GM23338 (cell line): ENCODE measurements at regions not wholly inside any gene's neighbourhood (a gene's known extent, or its start where the extent isn't known, plus 50 kb on each side); places are given as distances from the start of the nearest gene placed in this dataset.

Experiments
- ATAC-seq: fragments of 200-7000 bp; cut with Tn5 transposase; 3 replicates; pipeline ENCODE4 v1.9.1; 2020
- DNase-seq: peaks from one replicate; pipeline ENCODE4 v3.0.0-alpha.2; 2015; ENCODE audit warnings: low spot score
- H2AFZ ChIP-seq: fragments of 200-600 bp; sonication (generic); 2 replicates; pipeline ENCODE4 v1.8.0; 2016; ENCODE audit warnings: antibody characterized with exemption, mild to moderate bottlenecking, moderate library complexity
- H3F3A ChIP-seq: fragments of 200-600 bp; sonication (generic); replicated peaks from 2 replicates; pipeline ENCODE4 v1.8.0; 2017; ENCODE audit warnings: antibody characterized with exemption, mixed run types, low read depth
- H3K27ac ChIP-seq: fragments of 200-600 bp; sonication (generic); 2 replicates; pipeline ENCODE4 v1.6.1; 2016; ENCODE audit warnings: low read depth
- H3K27me3 ChIP-seq: fragments of 200-600 bp; sonication (generic); 2 replicates; pipeline ENCODE4 v1.8.0; 2016; ENCODE audit warnings: mild to moderate bottlenecking, mixed run types, moderate library complexity; ENCODE audit not compliant: insufficient read depth
- H3K36me3 ChIP-seq: fragments of 200-600 bp; sonication (generic); 2 replicates; pipeline ENCODE4 v1.8.0; 2016; ENCODE audit warnings: mild to moderate bottlenecking; ENCODE audit not compliant: insufficient read depth
- H3K4me1 ChIP-seq: fragments of 200-600 bp; sonication (generic); 2 replicates; pipeline ENCODE4 v1.8.0; 2016; ENCODE audit warnings: mild to moderate bottlenecking, moderate library complexity; ENCODE audit not compliant: insufficient read depth
- H3K4me2 ChIP-seq: fragments of 200-600 bp; sonication (generic); 2 replicates; pipeline ENCODE4 v1.7.1; 2017; ENCODE audit warnings: mixed run types
- H3K4me3 ChIP-seq: fragments of 200-600 bp; sonication (generic); 2 replicates; pipeline ENCODE4 v1.6.1; 2016; ENCODE audit warnings: mixed run types
- H3K79me2 ChIP-seq: fragments of 200-600 bp; sonication (generic); replicated peaks from 2 replicates; pipeline ENCODE4 v1.8.0; 2017; ENCODE audit warnings: mild to moderate bottlenecking; ENCODE audit not compliant: insufficient read depth
- H3K9me2 ChIP-seq: fragments of 200-600 bp; sonication (generic); 2 replicates; pipeline ENCODE4 v1.8.0; 2017; ENCODE audit not compliant: insufficient read depth
- H4K20me1 ChIP-seq: fragments of 200-600 bp; sonication (generic); replicated peaks from 2 replicates; pipeline ENCODE4 v1.8.0; 2017; ENCODE audit warnings: mild to moderate bottlenecking; ENCODE audit not compliant: insufficient read depth
- H3K27ac Mint-ChIP-seq: 2 replicates; pipeline ENCODE4 v1.8.0; 2020; ENCODE audit warnings: inconsistent platforms, mild to moderate bottlenecking, moderate library complexity, mixed read lengths
- H3K27me3 Mint-ChIP-seq: 3 replicates; pipeline ENCODE4 v1.8.0; 2022; ENCODE audit warnings: low read depth, mild to moderate bottlenecking, moderate library complexity, mixed read lengths, inconsistent platforms; ENCODE audit not compliant: insufficient read depth, poor library complexity
- H3K36me3 Mint-ChIP-seq: 3 replicates; pipeline ENCODE4 v1.8.0; 2021; ENCODE audit warnings: low read depth, mild to moderate bottlenecking, inconsistent platforms, moderate library complexity, mixed read lengths
- H3K4me1 Mint-ChIP-seq: 3 replicates; pipeline ENCODE4 v1.8.0; 2020; ENCODE audit warnings: mild to moderate bottlenecking, inconsistent platforms, mixed read lengths
- H3K4me3 Mint-ChIP-seq: 3 replicates; pipeline ENCODE4 v1.8.0; 2021; ENCODE audit warnings: moderate library complexity, mild to moderate bottlenecking, inconsistent platforms, mixed read lengths
- H3K9me3 Mint-ChIP-seq: 3 replicates; pipeline ENCODE4 v1.8.0; 2020; ENCODE audit warnings: moderate library complexity, mild to moderate bottlenecking, inconsistent platforms, mixed read lengths
- ETS1 ChIP-seq: IDR thresholded peaks from 2 replicates; pipeline ENCODE4 v1.6.1; 2016; ENCODE audit warnings: antibody characterized with exemption
- ZNF331 ChIP-seq: fragments of 250-450 bp; sonication (Bioruptor Pico); IDR thresholded peaks from 2 replicates; pipeline ENCODE4 v1.5.0; 2020; ENCODE audit warnings: low read depth, mild to moderate bottlenecking, moderate library complexity
- ZNF462 ChIP-seq: fragments of 250-450 bp; sonication (Bioruptor Pico); IDR thresholded peaks from 2 replicates; pipeline ENCODE4 v1.5.0; 2020; ENCODE audit warnings: mild to moderate bottlenecking, moderate library complexity

- TF ChIP-seq ZNF462 (CRISPR knock-in tag) (no peak), ZNF331 (no peak)
These were observed 104.1 kb downstream of the COPS8 start (continued) for GRCh38 chr2:237189799-237190198.

- Mint-ChIP-seq H3K4me1 (no peaks in the 10 kb centered on the region), H3K4me3 (no peak overlapping the region), H3K36me3 (no peaks in the 10 kb centered on the region), H3K27me3 (peaks cover 4% of the 10 kb centered on the region), H3K27ac (no peak overlapping the region), H3K9me3 (peaks cover 8% of the 10 kb centered on the region)
- Histone ChIP-seq H3K9me2 (peaks cover 10% of the 10 kb centered on the region), H4K20me1 (no peaks in the 10 kb centered on the region), H3K4me2 (no peak overlapping the region), H3K36me3 (no peaks in the 10 kb centered on the region), H3K27me3 (no peaks in the 10 kb centered on the region), H3F3A (no peaks in the 10 kb centered on the region), H3K4me1 (no peaks in the 10 kb centered on the region), H3K27ac (no peak overlapping the region), H3K79me2 (no peaks in the 10 kb centered on the region), H3K4me3 (no peak overlapping the region), H2AFZ (no peak overlapping the region)
- DNase-seq (no peak), ATAC-seq (no peak)
- no peak for TF ChIP-seq ETS1
These were observed 105.5 kb downstream of the COPS8 start for GRCh38 chr2:237190966-237191713.
